ENCODE measurements at regions not wholly inside any gene's neighbourhood (a gene's known extent, or its start where the extent isn't known, plus 50 kb on each side); places are given as distances from the start of the nearest gene placed in this dataset.

- DNase-seq (ENCODE audit: low read depth) = no peak
- no peak overlapping the region for H3K4me3 ChIP-seq (ENCODE audit: low read depth, low read length)
- no peak for TF ChIP-seq CTCF (conservative IDR thresholded peaks at IDR 0.05; ENCODE audit: low read depth, low read length)
Observed at GRCh38 chr14:48792376-48793024, 793.7 kb downstream of the RPS29 start.

GRCh38 chr14:48788771-48789170, 797.4 kb downstream of the RPS29 start:
- no peak for DNase-seq (ENCODE audit: low read depth)
- TF ChIP-seq CTCF (conservative IDR thresholded peaks at IDR 0.05; ENCODE audit: low read depth, low read length) = no peak

GRCh38 chr14:48786498-48786897, 799.7 kb downstream of the RPS29 start:
- H3K4me3 ChIP-seq (ENCODE audit: low read depth, low read length) = no peak overlapping the region
- DNase-seq (ENCODE audit: low read depth) = no peak
- no peak for TF ChIP-seq CTCF (conservative IDR thresholded peaks at IDR 0.05; ENCODE audit: low read depth, low read length)

More at GRCh38 chr14:48788771-48789170, 797.4 kb downstream of the RPS29 start:
- no peak overlapping the region for H3K4me3 ChIP-seq (ENCODE audit: low read depth, low read length)

- no peak overlapping the region for H3K4me3 ChIP-seq (ENCODE audit: low read depth, low read length)
- DNase-seq (ENCODE audit: low read depth) = no peak
- no peak for TF ChIP-seq CTCF (conservative IDR thresholded peaks at IDR 0.05; ENCODE audit: low read depth, low read length)
Observed at GRCh38 chr14:48771717-48772116, 814.5 kb downstream of the RPS29 start.

GRCh38 chr14:48751293-48751692, 834.9 kb downstream of the RPS29 start:
- no peak for TF ChIP-seq CTCF (conservative IDR thresholded peaks at IDR 0.05; ENCODE audit: low read depth, low read length)
- H3K4me3 ChIP-seq (ENCODE audit: low read depth, low read length) = no peak overlapping the region
- DNase-seq (ENCODE audit: low read depth) = no peak

- DNase-seq (ENCODE audit: low read depth) = no peak
- no peak overlapping the region for H3K4me3 ChIP-seq (ENCODE audit: low read depth, low read length)
- TF ChIP-seq CTCF (conservative IDR thresholded peaks at IDR 0.05; ENCODE audit: low read depth, low read length) = no peak
Observed at GRCh38 chr14:48748151-48748675, 838.0 kb downstream of the RPS29 start.

GRCh38 chr14:48747561-48748089, 838.6 kb downstream of the RPS29 start:
- no peak overlapping the region for H3K4me3 ChIP-seq (ENCODE audit: low read depth, low read length)
- no peak for DNase-seq (ENCODE audit: low read depth)
- no peak for TF ChIP-seq CTCF (conservative IDR thresholded peaks at IDR 0.05; ENCODE audit: low read depth, low read length)
